Inflammatory macrophage treated with lipopolysaccharide for 4 hours (primary cell): ENCODE measurements at regions not wholly inside any gene's neighbourhood (a gene's known extent, or its start where the extent isn't known, plus 50 kb on each side); places are given as distances from the start of the nearest gene placed in this dataset.

Experiments used
- DNase-seq: peaks from one replicate; pipeline ENCODE4 v3.0.0-alpha.2; 2020

GRCh38 chr5:143761663-143762062 lies 50.3 kb upstream of the HMHB1 start:
- DNase-seq = no peak

- no peak for DNase-seq
Measured at GRCh38 chr5:143760755-143761154, 51.2 kb upstream of the HMHB1 start.

DNA sequence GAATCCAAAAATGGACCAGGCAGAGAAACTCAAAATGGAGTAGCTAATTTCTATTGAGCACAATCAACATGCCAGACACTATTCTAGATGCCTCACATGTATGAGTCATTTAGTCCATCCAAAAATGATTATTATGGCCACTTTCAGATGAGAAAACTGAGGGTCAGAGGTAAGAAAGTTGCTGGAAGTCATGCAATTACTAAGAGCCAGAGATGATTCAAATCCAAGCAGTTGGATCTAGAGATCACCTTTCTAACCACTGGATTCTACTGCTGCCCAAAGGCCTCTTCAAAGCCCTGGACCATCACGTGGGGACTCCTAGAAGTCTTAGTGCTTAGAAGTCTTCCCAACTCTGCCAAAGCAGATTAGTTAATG lies 51.8 kb upstream of the HMHB1 start:
- no peak for DNase-seq

GRCh38 chr5:143759396-143760130 lies 52.4 kb upstream of the HMHB1 start:
- DNase-seq = no peak

DNA sequence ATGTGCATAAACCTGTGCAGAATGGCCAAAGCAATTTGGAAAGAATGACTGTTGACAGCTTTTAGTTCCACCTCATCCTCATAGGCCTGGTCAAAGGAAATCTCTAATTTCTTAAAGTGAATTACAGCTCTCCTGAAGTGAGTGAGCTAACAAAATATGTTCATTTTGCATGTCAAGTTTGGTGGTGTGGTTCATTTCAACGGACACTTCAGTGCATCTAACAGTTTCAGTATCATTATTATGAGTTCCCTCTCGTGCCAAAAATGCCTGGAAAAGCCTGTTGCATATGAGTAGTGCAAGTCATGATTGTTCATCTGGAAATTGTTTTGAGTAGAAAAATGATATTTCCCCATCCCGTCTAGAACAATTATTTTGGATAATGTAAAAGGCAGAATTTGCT lies 53.2 kb upstream of the HMHB1 start:
- no peak for DNase-seq

DNA sequence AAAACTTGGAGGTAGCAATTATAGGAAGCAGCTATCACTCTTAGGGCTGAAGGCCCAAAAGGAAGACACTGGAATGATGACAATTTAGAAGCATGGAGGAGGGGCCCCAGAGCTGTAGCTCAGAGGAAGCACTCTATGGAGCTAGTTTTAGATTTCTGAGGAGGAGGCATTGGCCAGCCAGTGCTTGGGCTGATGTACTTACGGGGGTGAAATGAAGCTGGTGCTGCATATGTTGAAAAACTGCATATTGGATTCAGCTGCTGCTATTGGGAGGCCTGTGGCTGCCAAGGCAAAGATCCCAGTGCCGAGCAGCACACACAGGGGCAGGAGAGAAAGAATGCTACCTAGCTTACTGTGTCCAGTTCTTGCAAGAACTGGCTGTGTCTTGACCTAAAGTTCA lies 53.9 kb upstream of the HMHB1 start:
- DNase-seq = no peak

DNA sequence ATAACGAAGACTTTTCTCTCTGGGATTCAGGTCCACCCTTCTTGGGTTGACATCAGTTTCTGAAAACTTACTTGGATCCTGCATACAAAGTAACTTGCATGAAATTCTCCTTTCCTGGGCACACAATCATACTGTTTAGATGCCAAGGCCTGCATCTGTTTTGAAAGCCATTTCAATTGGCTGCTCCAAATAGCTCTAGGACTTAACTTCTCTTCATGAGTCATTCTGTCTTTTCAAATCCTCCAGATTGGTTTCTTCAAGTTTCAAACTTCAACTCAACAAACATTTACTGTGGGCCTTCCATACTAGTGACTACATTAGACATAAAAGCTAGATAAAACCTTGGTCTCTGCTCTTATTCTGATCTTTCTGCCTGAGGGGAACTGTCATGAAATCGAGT lies 54.8 kb upstream of the HMHB1 start:
- no peak for DNase-seq

DNA sequence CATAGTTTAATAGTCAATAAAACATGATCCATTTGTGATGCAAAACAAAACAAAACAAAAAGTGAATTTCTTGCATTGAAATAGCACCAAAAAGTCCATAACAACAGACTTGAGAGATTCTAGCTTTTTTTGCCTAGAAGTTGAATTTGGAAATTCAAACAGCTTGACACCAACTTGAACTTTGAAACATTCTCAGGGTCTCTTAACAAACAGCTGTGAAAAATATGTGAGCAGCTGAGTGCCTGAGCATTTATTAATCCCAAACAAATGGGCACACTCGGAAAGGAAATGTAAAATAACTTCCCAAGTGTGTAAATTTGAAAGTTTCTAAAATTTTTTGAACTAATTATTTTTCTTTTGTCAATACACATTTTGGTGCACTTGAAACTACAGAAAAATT lies 56.0 kb upstream of the HMHB1 start:
- DNase-seq = no peak

GRCh38 chr5:143752165-143752850 lies 59.7 kb upstream of the HMHB1 start:
- DNase-seq = no peak

GRCh38 chr5:143751342-143751741 lies 60.6 kb upstream of the HMHB1 start:
- no peak for DNase-seq

GRCh38 chr5:143749581-143750205 lies 62.3 kb upstream of the HMHB1 start:
- no peak for DNase-seq

DNA sequence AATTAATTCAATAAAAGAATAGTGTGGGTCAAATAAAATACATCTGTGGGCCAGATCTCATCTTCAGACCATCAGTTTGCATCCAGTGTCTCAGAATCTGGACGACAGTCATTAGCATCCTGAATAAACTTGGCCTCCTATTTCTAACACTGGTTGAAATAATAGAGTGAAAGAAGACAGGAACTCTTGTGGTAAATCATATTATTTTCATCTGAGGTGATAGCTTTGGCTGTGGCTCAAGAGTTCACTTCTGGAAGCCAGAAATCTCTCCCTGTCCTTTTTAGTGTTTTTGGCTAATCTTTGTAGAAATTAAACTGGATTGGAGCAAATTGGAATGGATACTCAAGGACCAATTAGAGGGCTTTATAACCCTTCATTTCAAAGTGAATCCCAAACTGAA lies 63.4 kb upstream of the HMHB1 start:
- no peak for DNase-seq

GRCh38 chr5:143742951-143743350 lies 69.0 kb upstream of the HMHB1 start:
- DNase-seq = no peak

DNA sequence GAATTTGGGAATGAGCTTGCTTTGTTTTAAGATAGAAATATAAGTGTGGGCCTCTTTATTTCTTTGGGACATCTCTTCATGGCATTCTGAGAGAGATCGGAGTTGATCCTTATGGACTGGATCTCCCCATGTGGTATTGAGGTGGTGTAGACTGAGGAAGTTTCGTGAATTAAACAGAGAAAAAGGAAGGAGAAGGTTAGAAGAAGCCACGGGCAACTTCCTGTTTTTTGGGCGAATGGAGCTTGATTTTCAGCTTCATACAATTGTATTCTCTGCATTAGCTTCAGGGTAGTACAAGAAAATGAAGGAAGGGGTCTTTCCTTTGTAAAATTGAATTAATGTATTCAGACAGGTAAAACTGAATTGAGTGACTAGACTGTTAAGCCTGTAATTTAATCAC lies 70.5 kb upstream of the HMHB1 start:
- DNase-seq = peak; percentile 42

DNA sequence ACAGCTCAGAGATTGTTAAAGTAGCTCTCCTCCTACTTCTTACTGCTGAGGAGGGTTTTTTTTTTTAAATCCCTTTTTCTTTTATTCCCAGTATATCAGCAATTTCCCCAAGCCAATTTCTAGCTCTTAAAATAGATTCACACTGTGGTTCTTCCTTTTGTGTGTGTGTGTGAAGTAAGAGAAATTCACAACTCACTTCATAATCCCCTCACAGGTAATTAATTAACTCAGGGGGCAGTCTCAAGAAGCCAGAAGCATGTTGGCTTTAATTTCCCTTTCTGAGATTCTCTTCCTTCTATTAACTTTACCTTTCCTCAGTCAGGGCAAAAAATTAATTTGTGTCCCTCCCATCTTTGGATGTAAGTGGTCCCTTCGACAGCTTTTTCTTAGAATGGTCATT lies 71.0 kb upstream of the HMHB1 start:
- no peak for DNase-seq

DNA sequence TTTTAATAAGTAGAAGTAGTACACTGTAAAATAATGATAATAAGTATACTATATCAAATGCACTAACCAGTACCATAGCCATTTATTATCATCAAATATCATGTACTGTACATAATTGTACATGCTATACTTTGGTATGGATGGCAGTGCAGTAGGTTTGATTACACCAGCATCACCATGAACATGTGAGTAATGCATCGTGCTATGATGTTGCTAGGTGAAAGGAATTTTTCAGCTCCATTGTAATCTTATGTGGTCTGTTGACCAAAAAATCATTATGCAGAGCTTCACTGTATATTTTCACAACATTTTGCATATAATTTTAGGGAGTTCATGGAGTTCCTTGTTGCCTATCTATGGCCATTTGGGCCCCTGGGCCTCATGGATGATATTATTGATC lies 72.2 kb upstream of the HMHB1 start:
- no peak for DNase-seq

- peak; percentile 60 for DNase-seq
Measured at GRCh38 chr5:143738417-143739401, 73.3 kb upstream of the HMHB1 start.

DNA sequence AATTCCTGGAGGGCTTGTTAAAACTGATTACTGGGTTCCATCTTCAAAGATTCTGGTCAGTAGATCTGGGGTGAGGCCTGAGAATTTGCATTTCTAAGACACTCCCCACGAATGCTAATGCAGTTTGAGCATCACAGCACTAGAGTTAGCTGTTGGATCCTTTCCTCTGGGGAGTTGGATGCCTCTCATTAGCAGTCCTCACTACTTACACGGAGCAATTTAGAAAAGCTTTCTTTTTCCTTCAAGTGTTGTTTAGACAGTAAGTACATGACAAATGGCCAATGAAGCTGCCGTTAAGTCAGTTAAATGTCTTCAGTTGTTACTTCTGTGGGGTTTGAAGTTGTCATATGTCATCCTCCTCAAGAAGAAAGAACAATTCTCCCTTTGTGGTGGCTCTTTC lies 74.9 kb upstream of the HMHB1 start:
- no peak for DNase-seq

GRCh38 chr5:143734456-143734780 lies 77.5 kb upstream of the HMHB1 start:
- no peak for DNase-seq

DNA sequence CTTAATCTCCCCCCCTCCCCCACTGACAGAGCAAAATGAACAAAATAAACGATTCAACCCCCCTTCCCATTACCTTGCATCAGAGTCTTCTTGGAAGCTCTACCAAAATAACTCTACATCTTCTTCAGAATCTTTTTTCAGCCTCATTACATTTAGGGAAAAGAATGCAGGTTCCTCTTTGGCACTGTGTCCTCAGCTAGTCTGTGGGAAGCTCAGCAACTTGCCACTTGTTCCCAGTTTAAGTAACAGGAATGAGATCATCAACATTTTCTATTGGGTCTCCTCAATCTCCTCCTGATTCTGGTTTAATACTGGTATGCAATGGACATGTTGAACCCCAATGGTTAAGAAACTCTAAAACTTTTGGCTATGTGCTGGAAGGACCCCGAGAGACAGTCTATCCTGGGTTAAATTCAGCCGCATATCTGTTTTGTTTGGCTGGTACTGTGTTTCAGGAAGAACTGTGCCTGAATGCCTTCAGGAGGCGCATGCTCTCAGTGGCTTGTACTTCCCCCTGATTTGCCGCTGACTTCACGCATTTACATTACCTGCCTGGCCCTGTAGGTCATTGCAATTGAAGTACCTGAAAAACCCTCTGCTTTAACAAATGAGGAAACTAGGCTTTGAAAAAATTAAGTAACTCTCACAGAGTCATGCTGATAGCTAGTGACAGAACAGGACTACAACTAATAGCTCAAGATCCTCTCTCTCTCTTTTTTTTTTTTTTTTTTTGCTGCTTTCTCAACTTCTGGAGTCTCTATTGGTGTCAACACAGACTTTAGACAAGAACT lies 78.1 kb upstream of the HMHB1 start:
- DNase-seq = peak; percentile 82

DNA sequence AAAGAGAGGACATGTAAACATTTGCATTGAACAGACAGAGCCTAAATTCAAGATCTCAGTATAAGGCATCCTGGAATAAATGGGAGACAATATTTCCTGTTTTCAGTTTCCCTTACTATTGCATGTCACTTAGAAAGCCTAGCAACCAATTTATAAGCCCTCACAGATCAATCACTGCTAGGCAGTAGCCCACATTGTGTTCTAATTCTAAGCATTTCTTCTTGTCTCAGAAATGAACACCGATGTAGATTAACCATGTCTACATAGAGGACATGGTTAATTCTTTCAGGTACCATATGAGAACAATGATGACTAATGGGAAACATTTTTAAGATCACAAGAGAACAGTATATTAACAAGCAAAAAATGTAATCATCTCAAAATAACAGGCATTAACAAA lies 79.6 kb upstream of the HMHB1 start:
- DNase-seq = no peak

GRCh38 chr5:143730112-143730801 lies 81.7 kb upstream of the HMHB1 start:
- no peak for DNase-seq
